ENCODE measurements at regions not wholly inside any gene's neighbourhood (a gene's known extent, or its start where the extent isn't known, plus 50 kb on each side); places are given as distances from the start of the nearest gene placed in this dataset.

DNA sequence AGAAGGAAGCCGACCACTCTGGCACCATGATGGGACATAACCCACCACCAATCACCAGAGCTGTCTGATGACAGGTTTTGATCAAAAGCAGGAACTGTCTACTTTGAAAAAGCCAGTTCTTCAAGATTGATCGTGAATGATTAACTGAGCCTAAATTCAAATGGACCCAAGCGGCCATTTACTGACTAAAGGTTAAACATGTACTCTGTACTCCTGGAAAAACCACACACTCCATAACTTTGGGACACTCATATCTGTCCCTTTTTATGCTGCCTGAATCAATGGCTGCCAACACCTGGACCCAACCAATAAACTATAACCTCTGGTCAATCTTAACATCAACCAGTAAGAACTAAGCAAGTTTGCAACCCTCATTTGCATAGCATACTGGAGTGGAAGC lies 206.6 kb downstream of the URB2 start:
- Histone ChIP-seq H3K4me3 (ENCODE audit: low read depth, low read length) (no peak overlapping the region), H2AFZ (no peak overlapping the region), H3K4me2 (ENCODE audit: low read length) (no peak overlapping the region), H3K9ac (no peak overlapping the region), H3K36me3 (ENCODE audit: control insufficient read depth, insufficient read depth, low read length) (no peaks in the 10 kb centered on the region), H3K9me3 (ENCODE audit: control insufficient read depth, low read length) (no peaks in the 10 kb centered on the region), H3K27me3 (ENCODE audit: control insufficient read depth, insufficient read depth, low read length) (no peaks in the 10 kb centered on the region), H3K27ac (no peak overlapping the region), H3K79me2 (no peaks in the 10 kb centered on the region), H3K4me1 (no peaks in the 10 kb centered on the region)
- TF ChIP-seq, protein P1, sequence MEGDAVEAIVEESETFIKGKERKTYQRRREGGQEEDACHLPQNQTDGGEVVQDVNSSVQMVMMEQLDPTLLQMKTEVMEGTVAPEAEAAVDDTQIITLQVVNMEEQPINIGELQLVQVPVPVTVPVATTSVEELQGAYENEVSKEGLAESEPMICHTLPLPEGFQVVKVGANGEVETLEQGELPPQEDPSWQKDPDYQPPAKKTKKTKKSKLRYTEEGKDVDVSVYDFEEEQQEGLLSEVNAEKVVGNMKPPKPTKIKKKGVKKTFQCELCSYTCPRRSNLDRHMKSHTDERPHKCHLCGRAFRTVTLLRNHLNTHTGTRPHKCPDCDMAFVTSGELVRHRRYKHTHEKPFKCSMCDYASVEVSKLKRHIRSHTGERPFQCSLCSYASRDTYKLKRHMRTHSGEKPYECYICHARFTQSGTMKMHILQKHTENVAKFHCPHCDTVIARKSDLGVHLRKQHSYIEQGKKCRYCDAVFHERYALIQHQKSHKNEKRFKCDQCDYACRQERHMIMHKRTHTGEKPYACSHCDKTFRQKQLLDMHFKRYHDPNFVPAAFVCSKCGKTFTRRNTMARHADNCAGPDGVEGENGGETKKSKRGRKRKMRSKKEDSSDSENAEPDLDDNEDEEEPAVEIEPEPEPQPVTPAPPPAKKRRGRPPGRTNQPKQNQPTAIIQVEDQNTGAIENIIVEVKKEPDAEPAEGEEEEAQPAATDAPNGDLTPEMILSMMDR (IDR thresholded peaks at IDR 0.05) = no peak

DNA sequence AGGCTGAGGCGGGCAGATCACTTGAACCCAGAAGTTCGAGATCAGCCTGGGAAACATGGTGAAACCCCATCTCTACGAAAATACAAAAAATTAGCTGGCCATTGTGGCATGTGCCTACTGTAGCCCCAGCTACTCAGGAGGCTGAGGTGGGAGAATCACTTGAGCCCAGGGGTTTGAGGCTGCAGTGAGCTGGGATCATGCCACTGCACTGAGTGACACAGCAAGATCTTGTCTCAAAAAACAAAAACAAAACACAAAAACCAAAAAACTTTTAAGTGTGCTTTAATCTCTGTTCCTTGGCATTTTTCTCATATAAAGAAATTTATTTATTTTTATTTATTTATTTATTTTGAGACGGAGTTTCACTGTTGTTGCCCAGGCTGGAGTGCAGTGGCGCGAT lies 208.2 kb downstream of the URB2 start:
- Histone ChIP-seq H3K4me3 (ENCODE audit: low read depth, low read length) (no peak overlapping the region), H2AFZ (no peak overlapping the region), H3K36me3 (ENCODE audit: control insufficient read depth, insufficient read depth, low read length) (no peaks in the 10 kb centered on the region), H3K9me3 (ENCODE audit: control insufficient read depth, low read length) (no peaks in the 10 kb centered on the region), H3K9ac (no peak overlapping the region), H3K4me2 (ENCODE audit: low read length) (no peak overlapping the region), H3K79me2 (no peaks in the 10 kb centered on the region), H3K27ac (no peak overlapping the region), H3K4me1 (no peaks in the 10 kb centered on the region), H3K27me3 (ENCODE audit: control insufficient read depth, insufficient read depth, low read length) (no peaks in the 10 kb centered on the region)
- TF ChIP-seq, protein P1 (IDR thresholded peaks at IDR 0.05) = no peak

DNA sequence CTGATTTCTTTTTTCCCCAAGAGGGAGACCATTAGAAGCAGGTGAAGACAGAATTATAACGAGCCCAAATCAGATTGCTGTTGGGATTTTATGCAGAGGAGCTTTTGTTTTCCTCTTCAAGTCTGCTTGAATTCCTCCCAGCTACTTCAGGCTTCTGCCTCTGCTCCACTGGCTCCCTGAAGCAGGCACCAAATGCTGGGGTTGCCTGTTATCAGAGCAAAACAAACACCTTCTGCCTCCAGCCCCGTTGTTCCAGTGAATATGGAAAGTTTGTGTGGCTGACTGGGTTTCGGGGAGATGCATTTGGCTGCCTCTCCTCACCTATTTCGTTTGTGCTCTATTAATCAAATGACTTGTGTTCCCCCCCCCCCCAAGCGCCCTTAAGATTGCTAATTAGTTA lies 209.2 kb downstream of the URB2 start:
- H3K79me2 ChIP-seq = no peaks in the 10 kb centered on the region
- H3K4me3 ChIP-seq (ENCODE audit: low read depth, low read length) = no peak overlapping the region
- H3K4me1 ChIP-seq = no peaks in the 10 kb centered on the region
- TF ChIP-seq, protein P1 (IDR thresholded peaks at IDR 0.05) = no peak
- no peaks in the 10 kb centered on the region for H3K36me3 ChIP-seq (ENCODE audit: control insufficient read depth, insufficient read depth, low read length)
- no peak overlapping the region for H2AFZ ChIP-seq
- H3K27me3 ChIP-seq (ENCODE audit: control insufficient read depth, insufficient read depth, low read length) = no peaks in the 10 kb centered on the region
- no peak overlapping the region for H3K9ac ChIP-seq
- H3K27ac ChIP-seq = no peak overlapping the region
- no peaks in the 10 kb centered on the region for H3K9me3 ChIP-seq (ENCODE audit: control insufficient read depth, low read length)
- no peak overlapping the region for H3K4me2 ChIP-seq (ENCODE audit: low read length)

DNA sequence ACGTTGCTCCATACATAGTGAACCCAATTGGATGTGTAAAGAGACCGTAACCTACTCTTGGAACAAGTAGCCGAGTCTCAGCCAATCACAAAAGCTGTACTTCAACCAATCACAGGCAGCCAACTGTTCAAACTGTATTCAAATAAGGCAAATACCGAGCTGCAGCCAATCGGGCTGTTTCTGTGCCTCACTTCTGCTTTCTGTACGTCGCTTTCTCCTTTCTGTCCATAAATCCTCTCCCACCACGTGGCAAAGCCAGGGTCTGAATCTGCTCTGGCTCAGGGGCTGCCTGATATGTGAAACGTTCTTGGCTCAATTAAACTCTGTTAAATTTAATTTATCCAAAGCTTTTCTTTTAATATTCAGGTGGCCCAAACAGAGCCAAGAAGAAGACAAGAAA lies 210.3 kb downstream of the URB2 start:
- H3K4me2 ChIP-seq (ENCODE audit: low read length) = no peak overlapping the region
- no peak overlapping the region for H3K9ac ChIP-seq
- no peaks in the 10 kb centered on the region for H3K9me3 ChIP-seq (ENCODE audit: control insufficient read depth, low read length)
- no peaks in the 10 kb centered on the region for H3K4me1 ChIP-seq
- H2AFZ ChIP-seq = no peak overlapping the region
- no peaks in the 10 kb centered on the region for H3K79me2 ChIP-seq
- no peaks in the 10 kb centered on the region for H3K36me3 ChIP-seq (ENCODE audit: control insufficient read depth, insufficient read depth, low read length)
- TF ChIP-seq, protein P1 (IDR thresholded peaks at IDR 0.05) = no peak
- no peaks in the 10 kb centered on the region for H3K27me3 ChIP-seq (ENCODE audit: control insufficient read depth, insufficient read depth, low read length)
- H3K27ac ChIP-seq = no peak overlapping the region
- no peak overlapping the region for H3K4me3 ChIP-seq (ENCODE audit: low read depth, low read length)

DNA sequence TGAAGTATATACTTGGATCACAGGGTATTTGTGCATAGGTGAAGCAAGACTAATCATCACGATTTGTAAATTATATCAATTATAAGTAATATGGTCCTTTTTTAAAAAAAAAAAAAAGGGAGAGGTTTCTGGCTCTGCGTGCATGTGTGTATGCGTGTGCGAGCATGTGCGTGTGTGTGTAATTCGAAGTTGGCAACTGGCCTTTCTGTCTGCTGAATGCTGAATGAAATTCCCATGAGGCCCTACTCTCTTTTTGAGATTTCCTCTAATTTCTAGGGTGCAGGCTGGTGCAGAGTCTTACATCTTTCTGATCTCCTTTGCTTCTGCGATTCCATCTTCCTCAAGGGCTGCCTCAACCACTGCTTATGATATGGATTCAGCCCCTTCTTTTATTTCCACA lies 212.2 kb downstream of the URB2 start:
- H3K4me3 ChIP-seq (ENCODE audit: low read depth, low read length) = no peak overlapping the region
- no peak overlapping the region for H3K9ac ChIP-seq
- TF ChIP-seq, protein P1 (IDR thresholded peaks at IDR 0.05) = no peak
- no peak overlapping the region for H3K27ac ChIP-seq
- H3K79me2 ChIP-seq = no peaks in the 10 kb centered on the region
- no peak overlapping the region for H2AFZ ChIP-seq
- H3K4me2 ChIP-seq (ENCODE audit: low read length) = no peak overlapping the region
- no peaks in the 10 kb centered on the region for H3K27me3 ChIP-seq (ENCODE audit: control insufficient read depth, insufficient read depth, low read length)
- no peaks in the 10 kb centered on the region for H3K9me3 ChIP-seq (ENCODE audit: control insufficient read depth, low read length)
- H3K4me1 ChIP-seq = no peaks in the 10 kb centered on the region
- H3K36me3 ChIP-seq (ENCODE audit: control insufficient read depth, insufficient read depth, low read length) = no peaks in the 10 kb centered on the region

Data from parathyroid adenoma (tissue), 2 donors.